NB4 (cell line): ENCODE measurements at regions not wholly inside any gene's neighbourhood (a gene's known extent, or its start where the extent isn't known, plus 50 kb on each side); places are given as distances from the start of the nearest gene placed in this dataset.

Source experiments
- DNase-seq: peaks from one replicate; pipeline ENCODE4 v3.0.0; 2010; ENCODE audit warnings: low read depth
- H3K4me3 ChIP-seq: one replicate; pipeline ENCODE4 v1.5.1; 2011; ENCODE audit warnings: mild to moderate bottlenecking, low read depth, low read length, moderate library complexity
- MYC ChIP-seq: IDR thresholded peaks from 2 replicates; pipeline ENCODE4 v1.6.1; 2011; ENCODE audit warnings: low read depth, low read length
- POLR2A ChIP-seq: IDR thresholded peaks from 2 replicates; pipeline ENCODE4 v1.6.1; 2011; ENCODE audit warnings: mild to moderate bottlenecking; ENCODE audit not compliant: insufficient read length; ENCODE audit errors: extremely low read depth
- TF ChIP-seq, protein P1 (sequence below): IDR thresholded peaks from one replicate; pipeline ENCODE4 v1.5.1; 2012; ENCODE audit warnings: low read depth, low read length
- TF ChIP-seq, protein P2 (sequence below): IDR thresholded peaks from 2 replicates; pipeline ENCODE4 v1.6.1; 2011; ENCODE audit warnings: low read depth, low read length

DNA sequence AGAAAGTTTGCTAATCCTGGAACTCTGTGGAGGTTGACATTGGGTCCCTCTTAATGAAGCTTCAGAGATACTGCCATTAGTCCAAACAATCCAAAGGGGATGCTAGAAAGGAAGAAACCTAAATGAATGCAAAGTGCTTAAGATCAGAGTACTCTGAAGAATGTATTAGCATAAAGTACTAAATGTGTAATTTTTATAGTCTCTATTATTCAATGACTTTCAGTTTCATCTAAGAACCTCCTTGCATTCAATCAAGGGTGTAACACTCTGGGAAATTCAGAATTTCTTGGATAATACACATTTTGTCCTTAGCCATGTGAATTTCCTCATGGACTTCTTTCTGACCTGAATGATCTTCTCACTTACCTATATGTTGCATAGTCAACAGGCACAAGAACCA, 1078.5 kb upstream of the ADGRL4 start:
- no peak for TF ChIP-seq POLR2A
- TF ChIP-seq, protein P1, sequence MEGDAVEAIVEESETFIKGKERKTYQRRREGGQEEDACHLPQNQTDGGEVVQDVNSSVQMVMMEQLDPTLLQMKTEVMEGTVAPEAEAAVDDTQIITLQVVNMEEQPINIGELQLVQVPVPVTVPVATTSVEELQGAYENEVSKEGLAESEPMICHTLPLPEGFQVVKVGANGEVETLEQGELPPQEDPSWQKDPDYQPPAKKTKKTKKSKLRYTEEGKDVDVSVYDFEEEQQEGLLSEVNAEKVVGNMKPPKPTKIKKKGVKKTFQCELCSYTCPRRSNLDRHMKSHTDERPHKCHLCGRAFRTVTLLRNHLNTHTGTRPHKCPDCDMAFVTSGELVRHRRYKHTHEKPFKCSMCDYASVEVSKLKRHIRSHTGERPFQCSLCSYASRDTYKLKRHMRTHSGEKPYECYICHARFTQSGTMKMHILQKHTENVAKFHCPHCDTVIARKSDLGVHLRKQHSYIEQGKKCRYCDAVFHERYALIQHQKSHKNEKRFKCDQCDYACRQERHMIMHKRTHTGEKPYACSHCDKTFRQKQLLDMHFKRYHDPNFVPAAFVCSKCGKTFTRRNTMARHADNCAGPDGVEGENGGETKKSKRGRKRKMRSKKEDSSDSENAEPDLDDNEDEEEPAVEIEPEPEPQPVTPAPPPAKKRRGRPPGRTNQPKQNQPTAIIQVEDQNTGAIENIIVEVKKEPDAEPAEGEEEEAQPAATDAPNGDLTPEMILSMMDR = no peak
- TF ChIP-seq, protein P2, sequence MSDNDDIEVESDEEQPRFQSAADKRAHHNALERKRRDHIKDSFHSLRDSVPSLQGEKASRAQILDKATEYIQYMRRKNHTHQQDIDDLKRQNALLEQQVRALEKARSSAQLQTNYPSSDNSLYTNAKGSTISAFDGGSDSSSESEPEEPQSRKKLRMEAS = no peak
- no peak for TF ChIP-seq MYC
- no peak overlapping the region for H3K4me3 ChIP-seq
- no peak for DNase-seq

DNA sequence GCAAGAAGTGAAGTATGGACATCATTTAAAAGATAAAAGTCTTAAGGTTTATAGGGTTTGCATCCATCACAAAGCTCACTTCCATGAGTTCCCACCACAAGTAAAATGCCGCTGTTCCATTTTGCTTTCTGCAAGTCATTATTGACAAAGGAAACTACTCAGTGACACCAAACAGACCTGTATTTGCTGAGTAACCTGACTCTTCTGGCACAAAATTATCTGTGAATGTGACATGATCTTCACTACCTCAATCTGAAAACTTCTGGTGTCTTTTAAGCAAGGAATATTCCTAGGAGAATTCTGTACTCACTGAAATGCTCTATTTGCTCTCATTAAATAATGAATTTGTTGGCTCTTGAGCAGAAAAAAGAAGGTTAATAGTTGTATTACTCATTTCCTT, 1077.4 kb upstream of the ADGRL4 start:
- no peak for DNase-seq
- no peak overlapping the region for H3K4me3 ChIP-seq
- TF ChIP-seq, protein P2 = no peak
- TF ChIP-seq POLR2A = no peak

DNA sequence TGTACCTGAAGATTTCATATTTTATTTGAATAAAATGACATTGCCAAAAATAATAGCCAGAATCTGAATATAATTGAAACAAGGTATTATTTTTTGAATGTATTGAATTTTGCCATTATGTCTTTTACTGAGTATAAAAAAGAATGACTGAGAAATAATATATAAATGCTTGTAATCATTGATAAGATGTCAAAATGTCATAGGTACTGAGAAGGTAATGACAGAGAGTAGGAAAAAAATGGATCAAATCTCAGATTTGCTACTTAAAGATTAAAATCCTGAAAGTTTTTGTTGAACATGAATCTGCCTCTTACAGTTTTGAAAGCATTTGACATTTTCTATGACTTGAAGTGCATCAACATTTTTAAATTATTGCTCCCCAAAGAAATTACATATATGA, 1069.9 kb upstream of the ADGRL4 start:
- no peak overlapping the region for H3K4me3 ChIP-seq
- TF ChIP-seq, protein P2 = no peak
- TF ChIP-seq, protein P1 = no peak
- TF ChIP-seq MYC (no peak), POLR2A (no peak)
- no peak for DNase-seq

DNA sequence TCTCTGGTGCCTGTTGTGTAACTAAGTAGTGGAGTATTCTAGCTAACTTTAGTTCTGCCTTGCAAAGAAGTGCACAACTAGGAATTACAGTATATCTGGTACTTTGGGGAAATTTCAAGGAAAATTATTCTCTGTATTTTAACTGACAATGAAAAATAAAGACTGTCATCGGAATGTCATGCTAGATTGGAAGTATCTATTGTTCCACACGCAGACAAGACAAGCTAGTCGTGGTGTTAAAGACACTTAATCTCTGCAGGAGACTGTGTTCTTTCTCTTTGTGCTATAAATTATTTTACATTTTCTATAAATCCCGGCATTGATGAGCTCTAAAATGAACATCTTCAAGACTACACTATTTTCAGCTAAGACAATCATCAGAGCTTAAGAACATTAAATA, 1068.8 kb upstream of the ADGRL4 start:
- TF ChIP-seq MYC (no peak), POLR2A (no peak)
- TF ChIP-seq, protein P1 = no peak
- TF ChIP-seq, protein P2 = no peak
- no peak overlapping the region for H3K4me3 ChIP-seq
- DNase-seq = no peak

DNA sequence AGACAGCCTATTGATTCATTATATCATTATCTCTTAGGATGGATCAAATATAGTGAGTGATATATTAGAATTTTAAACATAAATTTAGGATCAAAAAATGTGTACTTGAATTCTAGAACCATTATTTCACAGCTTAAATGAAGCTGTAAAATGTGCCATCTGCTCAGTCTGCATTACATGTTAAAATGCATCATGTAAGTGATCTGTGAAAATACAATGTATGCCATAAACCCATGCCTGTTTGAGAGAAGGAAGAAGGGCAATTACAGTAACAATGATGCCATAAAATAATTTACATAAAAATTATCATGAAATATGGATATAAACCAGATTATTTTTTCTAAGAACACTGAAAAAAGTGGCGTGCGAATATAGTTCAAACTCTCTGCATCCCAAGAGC, 1066.0 kb upstream of the ADGRL4 start:
- TF ChIP-seq POLR2A (no peak), MYC (no peak)
- TF ChIP-seq, protein P2 = no peak
- TF ChIP-seq, protein P1 = no peak
- DNase-seq = no peak
- H3K4me3 ChIP-seq = no peak overlapping the region

DNA sequence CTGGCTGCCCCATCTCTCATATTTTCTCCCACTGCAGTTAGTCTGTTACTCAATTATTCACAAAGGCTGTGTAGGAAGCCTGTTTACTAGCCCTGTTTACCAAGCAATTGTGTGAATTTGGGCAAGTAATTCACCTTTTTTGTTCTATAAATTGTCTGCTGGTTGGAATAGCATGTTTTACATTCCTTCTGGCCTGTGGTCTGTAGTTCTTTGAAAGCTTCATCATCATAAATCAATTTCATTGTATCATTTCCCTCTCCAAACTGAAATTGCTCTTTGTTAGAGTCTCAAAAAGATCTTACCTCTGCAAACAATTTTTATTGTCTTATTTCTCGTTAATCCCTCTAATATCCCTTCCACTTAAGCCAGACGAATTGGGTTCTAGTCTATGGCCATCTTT, 1059.5 kb upstream of the ADGRL4 start:
- no peak for DNase-seq
- no peak overlapping the region for H3K4me3 ChIP-seq
- TF ChIP-seq, protein P2 = no peak
- no peak for TF ChIP-seq MYC
- TF ChIP-seq, protein P1 = no peak
- no peak for TF ChIP-seq POLR2A
